Right lobe of liver (tissue), 6 donors: ENCODE measurements at regions not wholly inside any gene's neighbourhood (a gene's known extent, or its start where the extent isn't known, plus 50 kb on each side); places are given as distances from the start of the nearest gene placed in this dataset.

Experiments
- ATAC-seq, 4 donors: fragments of 200-7000 bp; cut with Tn5 transposase; one replicate each; pipeline ENCODE4 v1.9.1; 2020; ENCODE audit warnings: mild to moderate bottlenecking in 4 of 4, moderate library complexity in 4 of 4
- DNase-seq, 3 donors: peaks; one replicate each; pipeline ENCODE4 v3.0.0-alpha.2; 2020
- H3K27ac ChIP-seq, 3 donors: fragments of 200-600 bp; one replicate each; pipeline ENCODE4 v1.8.0; 2022
- H3K27me3 ChIP-seq, 2 donors: fragments of 200-600 bp; one replicate each; pipeline ENCODE4 v1.8.0; 2022
- H3K36me3 ChIP-seq, 4 donors: fragments of 200-600 bp; sonication (generic) in 1 of 4; one replicate each; pipeline versions ENCODE4 v1.5.1 to v1.8.0; 2017 to 2022; ENCODE audit warnings: control low read depth in 1 of 4
- H3K4me1 ChIP-seq, 4 donors: fragments of 200-600 bp; sonication (generic) in 1 of 4; one replicate each; pipeline versions ENCODE4 v1.5.1 to v1.8.0; 2017 to 2022; ENCODE audit warnings: control low read depth in 1 of 4
- H3K4me3 ChIP-seq, 3 donors: fragments of 200-600 bp; one replicate each; pipeline ENCODE4 v1.8.0; 2022
- H3K9me3 ChIP-seq, 4 donors: fragments of 200-600 bp; sonication (generic) in 1 of 4; one replicate each; pipeline versions ENCODE4 v1.5.1 to v1.8.0; 2017 to 2022; ENCODE audit warnings: control low read depth in 1 of 4
- CTCF ChIP-seq, 4 donors: fragments of 200-600 bp in 3 of 4; fragments of 450-650 bp in 1 of 4; IDR thresholded peaks; one replicate each; pipeline versions ENCODE4 v1.5.1 to v1.8.0; 2016 to 2022; ENCODE audit warnings: antibody characterized with exemption in 4 of 4, mild to moderate bottlenecking in 2 of 4
- POLR2A ChIP-seq: fragments of 450-650 bp; IDR thresholded peaks from one replicate; pipeline ENCODE4 v1.6.1; 2017; ENCODE audit warnings: antibody characterized with exemption, mild to moderate bottlenecking
- WGBS: methylation state at CpG from one replicate; pipeline ENCODE4 v1.1.6; 2018; ENCODE audit warnings: low coverage, low lambda C conversion rate; ENCODE audit not compliant: insufficient coverage; ENCODE audit errors: missing lambda C conversion rate; 5-methylcytosine and 5-hydroxymethylcytosine counted together
- intact Hi-C, 2 donors: fragments of 100-400 bp; cut with DNase I; formaldehyde crosslinking; loops; one replicate each; pipeline versions ENCODE4 v1.11.2 to v1.14.1; 2022
- donor health status: DM: no; HTN: yes; CAD: no.
- donor health status: DM: no; HTN: no; CAD: no.
- donor health status: DM: no; HTN: no; CAD: no.
- donor health status: DM: no; HTN: yes; CAD: no.
- donor health status: DM: no; HTN: yes; CAD: no.

DNA sequence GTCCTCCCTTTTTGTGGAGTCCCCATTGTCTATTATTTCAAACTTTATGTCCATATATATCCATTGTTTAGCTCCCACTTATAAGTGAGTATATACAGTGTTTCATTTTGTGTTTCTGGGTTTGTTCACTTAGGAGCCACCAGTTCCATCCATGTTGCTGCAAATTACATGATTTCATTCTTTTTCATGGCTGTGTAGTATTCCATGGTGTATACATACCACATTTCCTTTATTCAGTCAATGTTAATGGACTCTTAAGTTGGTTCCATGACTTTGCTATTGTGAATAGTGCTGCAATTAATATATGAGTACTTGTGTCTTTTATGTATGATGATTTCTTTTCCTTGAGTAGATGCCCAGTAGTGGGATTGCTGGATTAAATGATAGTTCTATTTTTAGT lies 329.1 kb downstream of the AR start:
- ATAC-seq (no peak), DNase-seq (no peak)
- no peaks in the 10 kb centered on the region for H3K4me1 ChIP-seq
- no peak for TF ChIP-seq CTCF (IDR thresholded peaks at IDR 0.05)
- no peak for TF ChIP-seq POLR2A
- no peak overlapping the region for H3K27ac ChIP-seq
- H3K4me3 ChIP-seq: no peak overlapping the region
- no peaks in the 10 kb centered on the region for H3K36me3 ChIP-seq
- intact Hi-C loops: no loop called here
- H3K9me3 ChIP-seq: no peaks in the 10 kb centered on the region
- H3K27me3 ChIP-seq: no peaks in the 10 kb centered on the region

DNA sequence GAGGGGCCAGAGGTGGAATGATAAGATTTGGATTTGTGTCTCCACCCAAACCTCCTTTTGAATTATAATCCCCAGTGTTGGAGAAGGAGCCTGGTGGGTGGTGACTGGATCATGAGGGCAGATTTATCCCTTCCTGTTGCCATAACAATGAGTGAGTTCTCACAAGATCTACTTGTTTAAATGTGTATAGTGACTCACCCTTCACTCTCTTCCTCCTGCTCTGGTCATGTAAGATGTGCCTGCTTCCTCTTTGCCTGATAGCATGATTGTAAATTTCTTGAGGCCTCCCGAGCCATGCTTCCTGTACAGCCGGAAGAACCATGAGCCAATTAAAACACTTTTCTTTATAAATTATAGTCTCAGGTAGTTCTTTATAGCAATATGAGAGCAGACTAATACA lies 348.6 kb downstream of the AR start:
- no peaks in the 10 kb centered on the region for H3K4me1 ChIP-seq
- no peak for DNase-seq
- WGBS: 8% methylated on average over 2 of the region's 2 CpGs
- no peaks in the 10 kb centered on the region for H3K9me3 ChIP-seq
- peaks cover 0 to 5% of the 10 kb centered on the region in 2 donors for H3K27me3 ChIP-seq
- intact Hi-C loops: no loop called here
- TF ChIP-seq CTCF (IDR thresholded peaks at IDR 0.05) (no peak), POLR2A (no peak)
- H3K36me3 ChIP-seq: no peaks in the 10 kb centered on the region
- no peak overlapping the region for H3K4me3 ChIP-seq
- no peak overlapping the region for H3K27ac ChIP-seq
- no peak for ATAC-seq

DNA sequence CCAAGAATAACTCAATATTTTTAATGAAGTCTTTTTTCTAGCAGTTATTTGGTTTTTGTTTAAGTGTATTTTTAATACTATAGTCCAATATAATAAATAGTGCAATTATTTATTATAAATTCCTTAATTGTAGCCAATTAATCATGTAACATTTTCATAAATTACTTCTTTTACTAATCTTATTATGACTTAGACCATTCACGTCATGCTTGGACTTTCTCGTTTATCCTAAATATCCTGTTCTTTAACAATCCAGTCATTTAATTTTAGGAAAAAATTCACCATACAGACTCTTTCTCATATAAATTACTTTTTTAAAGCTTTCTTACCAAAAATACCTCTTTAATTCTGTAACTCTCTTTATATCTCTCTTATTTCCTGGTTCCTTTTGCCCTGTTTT lies 350.1 kb downstream of the AR start:
- 52% methylated on average over 2 of the region's 2 CpGs for WGBS
- no peaks in the 10 kb centered on the region for H3K9me3 ChIP-seq
- ATAC-seq (no peak), DNase-seq (no peak)
- intact Hi-C loops: no loop called here
- H3K27ac ChIP-seq: no peak overlapping the region
- H3K27me3 ChIP-seq: peaks cover 0 to 5% of the 10 kb centered on the region in 2 donors
- H3K4me1 ChIP-seq: no peaks in the 10 kb centered on the region
- H3K36me3 ChIP-seq: no peaks in the 10 kb centered on the region
- no peak for TF ChIP-seq POLR2A
- TF ChIP-seq CTCF (IDR thresholded peaks at IDR 0.05): no peak
- H3K4me3 ChIP-seq: no peak overlapping the region

DNA sequence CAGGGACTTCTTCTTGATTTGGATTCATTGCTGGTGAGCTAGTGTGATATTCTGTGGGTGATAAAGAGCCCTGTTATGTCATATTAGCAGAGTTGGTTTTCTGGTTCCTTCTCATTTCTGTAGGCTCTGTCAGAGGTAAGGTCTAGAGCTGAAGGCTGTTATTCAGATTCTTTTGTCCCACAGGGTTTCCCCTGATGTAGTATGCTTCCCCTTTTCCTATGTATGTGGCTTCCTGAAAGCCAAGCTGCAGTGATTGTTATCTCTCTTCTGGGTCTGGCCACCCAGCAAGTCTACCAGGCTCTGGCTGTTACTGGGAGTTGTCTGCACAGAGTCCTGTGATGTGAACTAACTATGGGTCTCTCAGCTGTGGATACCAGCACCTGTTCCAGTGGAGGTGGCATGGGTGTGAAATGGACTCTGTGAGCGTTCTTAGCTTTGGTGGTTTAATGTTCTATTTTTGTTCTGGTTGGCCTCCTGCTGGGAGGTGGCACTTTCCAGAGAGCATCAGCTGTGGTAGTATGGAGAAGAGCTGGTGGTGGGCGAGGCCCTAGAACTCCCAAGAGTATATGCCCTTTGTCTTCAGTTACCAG lies 373.7 kb downstream of the AR start:
- no peak for ATAC-seq

More for the DNA sequence above, 373.7 kb downstream of the AR start:
- Histone ChIP-seq H3K27me3 (peaks cover 0 to 3% of the 10 kb centered on the region in 2 donors), H3K36me3 (no peaks in the 10 kb centered on the region), H3K27ac (no peak overlapping the region), H3K4me3 (no peak overlapping the region), H3K4me1 (no peaks in the 10 kb centered on the region), H3K9me3 (no peaks in the 10 kb centered on the region)
- TF ChIP-seq POLR2A: no peak
- TF ChIP-seq CTCF (IDR thresholded peaks at IDR 0.05): no peak
- DNase-seq: no peak
- 61% methylated on average over 2 of the region's 2 CpGs for WGBS
- intact Hi-C loops: no loop called here
